LNCAP (cell line): ENCODE measurements at regions not wholly inside any gene's neighbourhood (a gene's known extent, or its start where the extent isn't known, plus 50 kb on each side); places are given as distances from the start of the nearest gene placed in this dataset.

Source experiments
- CTCF ChIP-seq: fragments of 450-650 bp; IDR thresholded peaks from 2 replicates; pipeline ENCODE4 v1.5.1; 2017; ENCODE audit warnings: mild to moderate bottlenecking

- TF ChIP-seq CTCF = no peak
These were observed 166.9 kb upstream of the CCND2 start for GRCh38 chr12:4106621-4107020.

GRCh38 chr12:4104722-4105244 lies 168.8 kb upstream of the CCND2 start:
- TF ChIP-seq CTCF = no peak

- no peak for TF ChIP-seq CTCF
These were observed 174.3 kb upstream of the CCND2 start for GRCh38 chr12:4099276-4099675.

- no peak for TF ChIP-seq CTCF
These were observed 182.4 kb upstream of the CCND2 start for GRCh38 chr12:4091016-4091743.

- TF ChIP-seq CTCF = no peak
These were observed 183.6 kb upstream of the CCND2 start for GRCh38 chr12:4089956-4090355.

GRCh38 chr12:4089121-4089606 lies 184.4 kb upstream of the CCND2 start:
- TF ChIP-seq CTCF = no peak

GRCh38 chr12:4088451-4088850 lies 185.1 kb upstream of the CCND2 start:
- no peak for TF ChIP-seq CTCF

- TF ChIP-seq CTCF = no peak
These were observed 187.1 kb upstream of the CCND2 start for GRCh38 chr12:4086481-4086880.
